IPS-18a (cell line): ENCODE measurements at regions not wholly inside any gene's neighbourhood (a gene's known extent, or its start where the extent isn't known, plus 50 kb on each side); places are given as distances from the start of the nearest gene placed in this dataset.

Source experiments
- H3K27ac ChIP-seq: one replicate; pipeline ENCODE4 v1.5.1; 2013; ENCODE audit warnings: low read length
- H3K27me3 ChIP-seq: one replicate; pipeline ENCODE4 v1.6.1; 2013; ENCODE audit warnings: mild to moderate bottlenecking, low read length; ENCODE audit not compliant: control insufficient read depth, insufficient read depth
- H3K36me3 ChIP-seq: one replicate; pipeline ENCODE4 v1.6.1; 2013; ENCODE audit warnings: low read depth, low read length; ENCODE audit not compliant: control insufficient read depth
- H3K4me1 ChIP-seq: one replicate; pipeline ENCODE4 v1.6.1; 2013; ENCODE audit warnings: low read depth, low read length; ENCODE audit not compliant: control insufficient read depth
- H3K4me3 ChIP-seq: one replicate; pipeline ENCODE4 v1.5.1; 2013; ENCODE audit warnings: low read length
- H3K9ac ChIP-seq: one replicate; pipeline ENCODE4 v1.6.1; 2013; ENCODE audit warnings: mild to moderate bottlenecking, low read length, moderate library complexity
- H3K9me3 ChIP-seq: one replicate; pipeline ENCODE4 v1.6.1; 2013; ENCODE audit warnings: low read depth, low read length; ENCODE audit not compliant: control insufficient read depth

- Histone ChIP-seq H3K4me1 (peaks cover 4% of the 10 kb centered on the region), H3K27me3 (no peaks in the 10 kb centered on the region), H3K9ac (no peak overlapping the region), H3K9me3 (no peaks in the 10 kb centered on the region), H3K4me3 (no peak overlapping the region), H3K27ac (no peak overlapping the region), H3K36me3 (no peaks in the 10 kb centered on the region)
These were observed 488.3 kb upstream of the TUSC1 start for GRCh38 chr9:26166537-26166936.

GRCh38 chr9:26165426-26165825 is 487.2 kb upstream of the TUSC1 start:
- Histone ChIP-seq H3K9ac (no peak overlapping the region), H3K36me3 (no peaks in the 10 kb centered on the region), H3K9me3 (no peaks in the 10 kb centered on the region), H3K4me3 (no peak overlapping the region), H3K4me1 (no peaks in the 10 kb centered on the region), H3K27me3 (no peaks in the 10 kb centered on the region), H3K27ac (no peak overlapping the region)

GRCh38 chr9:26163931-26164330 is 485.7 kb upstream of the TUSC1 start:
- Histone ChIP-seq H3K27ac (no peak overlapping the region), H3K36me3 (no peaks in the 10 kb centered on the region), H3K9ac (no peak overlapping the region), H3K4me1 (no peaks in the 10 kb centered on the region), H3K4me3 (no peak overlapping the region), H3K27me3 (no peaks in the 10 kb centered on the region), H3K9me3 (no peaks in the 10 kb centered on the region)

- Histone ChIP-seq H3K4me3 (no peak overlapping the region), H3K4me1 (no peaks in the 10 kb centered on the region), H3K9ac (no peak overlapping the region), H3K27ac (no peak overlapping the region), H3K9me3 (no peaks in the 10 kb centered on the region), H3K36me3 (no peaks in the 10 kb centered on the region), H3K27me3 (no peaks in the 10 kb centered on the region)
These were observed 481.5 kb upstream of the TUSC1 start for GRCh38 chr9:26159575-26160392.

- no peaks in the 10 kb centered on the region for H3K36me3 ChIP-seq
- no peak overlapping the region for H3K27ac ChIP-seq
- H3K4me3 ChIP-seq, result no peak overlapping the region
- no peak overlapping the region for H3K9ac ChIP-seq
- H3K9me3 ChIP-seq, result no peaks in the 10 kb centered on the region
- no peaks in the 10 kb centered on the region for H3K4me1 ChIP-seq
- no peaks in the 10 kb centered on the region for H3K27me3 ChIP-seq
These were observed 480.4 kb upstream of the TUSC1 start for GRCh38 chr9:26158631-26159150.

- no peaks in the 10 kb centered on the region for H3K36me3 ChIP-seq
- H3K27me3 ChIP-seq, result no peaks in the 10 kb centered on the region
- H3K4me1 ChIP-seq, result peaks cover 12% of the 10 kb centered on the region
- no peak overlapping the region for H3K4me3 ChIP-seq
- no peaks in the 10 kb centered on the region for H3K9me3 ChIP-seq
- no peak overlapping the region for H3K27ac ChIP-seq
- H3K9ac ChIP-seq, result no peak overlapping the region
These were observed 479.2 kb upstream of the TUSC1 start for GRCh38 chr9:26157411-26157810.

GRCh38 chr9:26152350-26152749 is 474.1 kb upstream of the TUSC1 start:
- Histone ChIP-seq H3K36me3 (no peaks in the 10 kb centered on the region), H3K9ac (no peak overlapping the region), H3K4me3 (peak overlapping the region; percentile 1), H3K4me1 (peaks cover 18% of the 10 kb centered on the region), H3K27ac (peak overlapping the region; percentile 51), H3K9me3 (no peaks in the 10 kb centered on the region), H3K27me3 (no peaks in the 10 kb centered on the region)

- Histone ChIP-seq H3K9me3 (no peaks in the 10 kb centered on the region), H3K27ac (no peak overlapping the region), H3K9ac (no peak overlapping the region), H3K4me3 (no peak overlapping the region), H3K36me3 (no peaks in the 10 kb centered on the region), H3K4me1 (peaks cover 13% of the 10 kb centered on the region), H3K27me3 (no peaks in the 10 kb centered on the region)
These were observed 469.9 kb upstream of the TUSC1 start for GRCh38 chr9:26148128-26148527.

GRCh38 chr9:26145938-26146337 is 467.7 kb upstream of the TUSC1 start:
- Histone ChIP-seq H3K4me3 (no peak overlapping the region), H3K4me1 (no peaks in the 10 kb centered on the region), H3K27ac (no peak overlapping the region), H3K9ac (no peak overlapping the region), H3K9me3 (no peaks in the 10 kb centered on the region), H3K27me3 (no peaks in the 10 kb centered on the region), H3K36me3 (no peaks in the 10 kb centered on the region)

- Histone ChIP-seq H3K36me3 (no peaks in the 10 kb centered on the region), H3K4me3 (no peak overlapping the region), H3K9ac (no peak overlapping the region), H3K27me3 (no peaks in the 10 kb centered on the region), H3K9me3 (no peaks in the 10 kb centered on the region), H3K4me1 (no peaks in the 10 kb centered on the region), H3K27ac (no peak overlapping the region)
These were observed 464.4 kb upstream of the TUSC1 start for GRCh38 chr9:26142631-26143030.

GRCh38 chr9:26142201-26142600 is 464.0 kb upstream of the TUSC1 start:
- no peaks in the 10 kb centered on the region for H3K27me3 ChIP-seq
- no peaks in the 10 kb centered on the region for H3K9me3 ChIP-seq
- no peaks in the 10 kb centered on the region for H3K36me3 ChIP-seq
- no peak overlapping the region for H3K27ac ChIP-seq
- no peaks in the 10 kb centered on the region for H3K4me1 ChIP-seq
- no peak overlapping the region for H3K4me3 ChIP-seq
- H3K9ac ChIP-seq, result no peak overlapping the region

GRCh38 chr9:26133537-26133936 is 455.3 kb upstream of the TUSC1 start:
- H3K27me3 ChIP-seq, result no peaks in the 10 kb centered on the region
- peaks cover 6% of the 10 kb centered on the region for H3K4me1 ChIP-seq
- no peaks in the 10 kb centered on the region for H3K36me3 ChIP-seq
- H3K9ac ChIP-seq, result no peak overlapping the region
- H3K4me3 ChIP-seq, result no peak overlapping the region
- no peaks in the 10 kb centered on the region for H3K9me3 ChIP-seq
- no peak overlapping the region for H3K27ac ChIP-seq
